ENCODE measurements at regions not wholly inside any gene's neighbourhood (a gene's known extent, or its start where the extent isn't known, plus 50 kb on each side); places are given as distances from the start of the nearest gene placed in this dataset.

GRCh38 chr7:24341691-24342413, 57.9 kb downstream of the NPY start:
- Histone ChIP-seq H3K4me3 (ENCODE audit: low read length) (no peak overlapping the region), H3K27ac (ENCODE audit: low read depth, low read length) (no peak overlapping the region), H3K27me3 (ENCODE audit: control insufficient read depth in 2 of 2, insufficient read depth in 2 of 2, low read length in 2 of 2) (no peaks in the 10 kb centered on the region), H3K36me3 (ENCODE audit: control insufficient read depth in 2 of 3, insufficient read depth in 3 of 3, low read length in 3 of 3) (no peaks in the 10 kb centered on the region), H3K4me1 (ENCODE audit: control insufficient read depth in 2 of 2, insufficient read depth in 2 of 2, low read length in 2 of 2) (no peaks in the 10 kb centered on the region), H3K9me3 (ENCODE audit: control insufficient read depth in 2 of 3, low read length in 3 of 3) (no peaks in the 10 kb centered on the region)
- ATAC-seq (no peak), DNase-seq (no peak)
- H3K9me3 Mint-ChIP-seq = no peaks in the 10 kb centered on the region
- no peaks in the 10 kb centered on the region for H3K36me3 Mint-ChIP-seq
- ChIA-PET CTCF (no interaction called here), POLR2A (no interaction called here)
- intact Hi-C loops (cut with micrococcal nuclease) = no loop called here
- peaks cover 0 to 6% (median 2%) of the 10 kb centered on the region in 5 donors for H3K27me3 Mint-ChIP-seq
- H3K27ac Mint-ChIP-seq = no peak overlapping the region
- no peaks in the 10 kb centered on the region for H3K4me1 Mint-ChIP-seq
- H3K4me3 Mint-ChIP-seq = no peak overlapping the region

- no peaks in the 10 kb centered on the region for H3K36me3 Mint-ChIP-seq
- H3K4me3 ChIP-seq (ENCODE audit: low read length) = no peak overlapping the region
- no peak overlapping the region for H3K27ac Mint-ChIP-seq
- H3K36me3 ChIP-seq (ENCODE audit: control insufficient read depth in 2 of 3, insufficient read depth in 3 of 3, low read length in 3 of 3) = no peaks in the 10 kb centered on the region
- no peaks in the 10 kb centered on the region for H3K9me3 Mint-ChIP-seq
- no peak overlapping the region for H3K4me3 Mint-ChIP-seq
- H3K27ac ChIP-seq (ENCODE audit: low read depth, low read length) = no peak overlapping the region
- ChIA-PET CTCF (interaction anchor here (0.6 kb wide), 1 partner anchor 179 kb away, joined by 3 read pairs; no protein-coding TSS in a partner anchor), POLR2A (no interaction called here)
- no peaks in the 10 kb centered on the region for H3K27me3 ChIP-seq (ENCODE audit: control insufficient read depth in 2 of 2, insufficient read depth in 2 of 2, low read length in 2 of 2)
- H3K4me1 ChIP-seq (ENCODE audit: control insufficient read depth in 2 of 2, insufficient read depth in 2 of 2, low read length in 2 of 2) = no peaks in the 10 kb centered on the region
- DNase-seq = no peak
- H3K4me1 Mint-ChIP-seq = no peaks in the 10 kb centered on the region
- no peaks in the 10 kb centered on the region for H3K9me3 ChIP-seq (ENCODE audit: control insufficient read depth in 2 of 3, low read length in 3 of 3)
- no peak for ATAC-seq
- peaks cover 0 to 5% (median 0%) of the 10 kb centered on the region in 5 donors for H3K27me3 Mint-ChIP-seq
- intact Hi-C loops (cut with micrococcal nuclease) = no loop called here
Measured at GRCh38 chr7:24343614-24344013, 59.6 kb downstream of the NPY start.

- intact Hi-C loops (cut with micrococcal nuclease) = no loop called here
- Mint-ChIP-seq H3K4me1 (no peaks in the 10 kb centered on the region), H3K4me3 (no peak overlapping the region), H3K27ac (no peak overlapping the region), H3K27me3 (peaks cover 0 to 8% (median 5%) of the 10 kb centered on the region in 5 donors), H3K9me3 (no peaks in the 10 kb centered on the region), H3K36me3 (no peaks in the 10 kb centered on the region)
- Histone ChIP-seq H3K4me3 (ENCODE audit: low read length) (no peak overlapping the region), H3K9me3 (ENCODE audit: control insufficient read depth in 2 of 3, low read length in 3 of 3) (no peaks in the 10 kb centered on the region), H3K27me3 (ENCODE audit: control insufficient read depth in 2 of 2, insufficient read depth in 2 of 2, low read length in 2 of 2) (no peaks in the 10 kb centered on the region), H3K4me1 (ENCODE audit: control insufficient read depth in 2 of 2, insufficient read depth in 2 of 2, low read length in 2 of 2) (no peaks in the 10 kb centered on the region), H3K36me3 (ENCODE audit: control insufficient read depth in 2 of 3, insufficient read depth in 3 of 3, low read length in 3 of 3) (no peaks in the 10 kb centered on the region), H3K27ac (ENCODE audit: low read depth, low read length) (no peak overlapping the region)
- ChIA-PET POLR2A (no interaction called here), CTCF (no interaction called here)
- no peak for ATAC-seq
- no peak for DNase-seq
Measured at GRCh38 chr7:24346129-24346528, 62.1 kb downstream of the NPY start.

GRCh38 chr7:24346716-24347115, 62.7 kb downstream of the NPY start:
- ChIA-PET CTCF (no interaction called here), POLR2A (interaction anchor here (0.6 kb wide), 1 partner anchor 176 kb away, joined by 3 read pairs; no protein-coding TSS in a partner anchor)

GRCh38 chr7:24349339-24349738, 65.3 kb downstream of the NPY start:
- no peaks in the 10 kb centered on the region for H3K4me1 Mint-ChIP-seq
- intact Hi-C loops (cut with micrococcal nuclease) = no loop called here
- Histone ChIP-seq H3K27ac (ENCODE audit: low read depth, low read length) (no peak overlapping the region), H3K4me1 (ENCODE audit: control insufficient read depth in 2 of 2, insufficient read depth in 2 of 2, low read length in 2 of 2) (no peaks in the 10 kb centered on the region), H3K36me3 (ENCODE audit: control insufficient read depth in 2 of 3, insufficient read depth in 3 of 3, low read length in 3 of 3) (no peaks in the 10 kb centered on the region), H3K9me3 (ENCODE audit: control insufficient read depth in 2 of 3, low read length in 3 of 3) (no peaks in the 10 kb centered on the region), H3K27me3 (ENCODE audit: control insufficient read depth in 2 of 2, insufficient read depth in 2 of 2, low read length in 2 of 2) (no peaks in the 10 kb centered on the region), H3K4me3 (ENCODE audit: low read length) (no peak overlapping the region)
- peaks cover 0 to 4% (median 0%) of the 10 kb centered on the region in 11 donors for H3K9me3 Mint-ChIP-seq
- peaks cover 5 to 13% (median 11%) of the 10 kb centered on the region in 5 donors for H3K27me3 Mint-ChIP-seq
- CTCF ChIA-PET = no interaction called here
- POLR2A ChIA-PET = no interaction called here
- DNase-seq = no peak
- H3K36me3 Mint-ChIP-seq = no peaks in the 10 kb centered on the region
- no peak overlapping the region for H3K4me3 Mint-ChIP-seq
- ATAC-seq = no peak
- H3K27ac Mint-ChIP-seq = no peak overlapping the region

More at GRCh38 chr7:24346716-24347115, 62.7 kb downstream of the NPY start:
- no peaks in the 10 kb centered on the region for H3K36me3 Mint-ChIP-seq
- ATAC-seq = no peak
- H3K36me3 ChIP-seq (ENCODE audit: control insufficient read depth in 2 of 3, insufficient read depth in 3 of 3, low read length in 3 of 3) = no peaks in the 10 kb centered on the region
- H3K9me3 ChIP-seq (ENCODE audit: control insufficient read depth in 2 of 3, low read length in 3 of 3) = no peaks in the 10 kb centered on the region
- no peak overlapping the region for H3K4me3 Mint-ChIP-seq
- H3K27me3 ChIP-seq (ENCODE audit: control insufficient read depth in 2 of 2, insufficient read depth in 2 of 2, low read length in 2 of 2) = no peaks in the 10 kb centered on the region
- H3K9me3 Mint-ChIP-seq = peaks cover 0 to 3% (median 0%) of the 10 kb centered on the region in 11 donors
- no peak overlapping the region for H3K4me3 ChIP-seq (ENCODE audit: low read length)
- H3K4me1 Mint-ChIP-seq = no peaks in the 10 kb centered on the region
- no peaks in the 10 kb centered on the region for H3K4me1 ChIP-seq (ENCODE audit: control insufficient read depth in 2 of 2, insufficient read depth in 2 of 2, low read length in 2 of 2)
- no peak overlapping the region for H3K27ac Mint-ChIP-seq
- peaks cover 0 to 11% (median 8%) of the 10 kb centered on the region in 5 donors for H3K27me3 Mint-ChIP-seq
- no peak for DNase-seq
- no peak overlapping the region for H3K27ac ChIP-seq (ENCODE audit: low read depth, low read length)
- intact Hi-C loops (cut with micrococcal nuclease) = no loop called here

GRCh38 chr7:24354456-24354855, 70.5 kb downstream of the NPY start:
- intact Hi-C loops (cut with micrococcal nuclease) = no loop called here
- peaks cover 0 to 4% (median 0%) of the 10 kb centered on the region in 7 donors for H3K4me1 Mint-ChIP-seq
- POLR2A ChIA-PET = no interaction called here

More at GRCh38 chr7:24354456-24354855, 70.5 kb downstream of the NPY start:
- DNase-seq (no peak), ATAC-seq (no peak)
- Histone ChIP-seq H3K27me3 (ENCODE audit: control insufficient read depth in 2 of 2, insufficient read depth in 2 of 2, low read length in 2 of 2) (no peaks in the 10 kb centered on the region), H3K27ac (ENCODE audit: low read depth, low read length) (no peak overlapping the region), H3K9me3 (ENCODE audit: control insufficient read depth in 2 of 3, low read length in 3 of 3) (no peaks in the 10 kb centered on the region), H3K4me3 (ENCODE audit: low read length) (no peak overlapping the region), H3K4me1 (ENCODE audit: control insufficient read depth in 2 of 2, insufficient read depth in 2 of 2, low read length in 2 of 2) (no peaks in the 10 kb centered on the region), H3K36me3 (ENCODE audit: control insufficient read depth in 2 of 3, insufficient read depth in 3 of 3, low read length in 3 of 3) (no peaks in the 10 kb centered on the region)
- CTCF ChIA-PET = interaction anchor here (0.6 kb wide), 2 partner anchors 16 to 31 kb away, joined by 3 read pairs; no protein-coding TSS in a partner anchor
- no peak overlapping the region for H3K4me3 Mint-ChIP-seq
- H3K27me3 Mint-ChIP-seq = peaks cover 8 to 13% (median 11%) of the 10 kb centered on the region in 5 donors
- peaks cover 0 to 5% (median 0%) of the 10 kb centered on the region in 5 donors for H3K36me3 Mint-ChIP-seq
- H3K27ac Mint-ChIP-seq = no peak overlapping the region
- peaks cover 0 to 8% (median 5%) of the 10 kb centered on the region in 11 donors for H3K9me3 Mint-ChIP-seq

Measured in naive thymus-derived CD4-positive, alpha-beta T cell (primary cell).